ENCODE measurements at regions not wholly inside any gene's neighbourhood (a gene's known extent, or its start where the extent isn't known, plus 50 kb on each side); places are given as distances from the start of the nearest gene placed in this dataset.

DNA sequence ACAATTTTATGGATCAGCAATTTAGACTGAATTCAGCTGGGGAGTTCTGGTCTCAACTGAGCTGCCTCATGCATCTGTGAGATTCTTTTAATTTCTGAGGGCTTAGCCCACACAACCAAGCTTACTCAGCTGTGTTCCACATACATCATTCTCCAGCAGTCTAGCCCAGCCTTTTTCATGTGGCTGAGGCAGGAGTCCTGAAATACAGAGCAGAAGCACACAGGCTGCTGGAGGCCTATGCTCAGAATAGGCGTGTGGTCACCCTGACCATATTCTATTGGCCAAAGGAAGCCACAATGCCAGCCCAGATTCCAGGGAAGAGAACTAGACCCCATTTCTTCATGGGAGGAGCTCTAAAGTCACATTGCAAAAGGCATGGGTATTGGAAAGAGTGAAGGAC lies 72.3 kb upstream of the DHRS4 start:
- TF ChIP-seq, protein P1, sequence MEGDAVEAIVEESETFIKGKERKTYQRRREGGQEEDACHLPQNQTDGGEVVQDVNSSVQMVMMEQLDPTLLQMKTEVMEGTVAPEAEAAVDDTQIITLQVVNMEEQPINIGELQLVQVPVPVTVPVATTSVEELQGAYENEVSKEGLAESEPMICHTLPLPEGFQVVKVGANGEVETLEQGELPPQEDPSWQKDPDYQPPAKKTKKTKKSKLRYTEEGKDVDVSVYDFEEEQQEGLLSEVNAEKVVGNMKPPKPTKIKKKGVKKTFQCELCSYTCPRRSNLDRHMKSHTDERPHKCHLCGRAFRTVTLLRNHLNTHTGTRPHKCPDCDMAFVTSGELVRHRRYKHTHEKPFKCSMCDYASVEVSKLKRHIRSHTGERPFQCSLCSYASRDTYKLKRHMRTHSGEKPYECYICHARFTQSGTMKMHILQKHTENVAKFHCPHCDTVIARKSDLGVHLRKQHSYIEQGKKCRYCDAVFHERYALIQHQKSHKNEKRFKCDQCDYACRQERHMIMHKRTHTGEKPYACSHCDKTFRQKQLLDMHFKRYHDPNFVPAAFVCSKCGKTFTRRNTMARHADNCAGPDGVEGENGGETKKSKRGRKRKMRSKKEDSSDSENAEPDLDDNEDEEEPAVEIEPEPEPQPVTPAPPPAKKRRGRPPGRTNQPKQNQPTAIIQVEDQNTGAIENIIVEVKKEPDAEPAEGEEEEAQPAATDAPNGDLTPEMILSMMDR (IDR thresholded peaks at IDR 0.05), result no peak
- no peak for TF ChIP-seq POLR2A (IDR thresholded peaks at IDR 0.05)
